ENCODE measurements at regions not wholly inside any gene's neighbourhood (a gene's known extent, or its start where the extent isn't known, plus 50 kb on each side); places are given as distances from the start of the nearest gene placed in this dataset.

DNA sequence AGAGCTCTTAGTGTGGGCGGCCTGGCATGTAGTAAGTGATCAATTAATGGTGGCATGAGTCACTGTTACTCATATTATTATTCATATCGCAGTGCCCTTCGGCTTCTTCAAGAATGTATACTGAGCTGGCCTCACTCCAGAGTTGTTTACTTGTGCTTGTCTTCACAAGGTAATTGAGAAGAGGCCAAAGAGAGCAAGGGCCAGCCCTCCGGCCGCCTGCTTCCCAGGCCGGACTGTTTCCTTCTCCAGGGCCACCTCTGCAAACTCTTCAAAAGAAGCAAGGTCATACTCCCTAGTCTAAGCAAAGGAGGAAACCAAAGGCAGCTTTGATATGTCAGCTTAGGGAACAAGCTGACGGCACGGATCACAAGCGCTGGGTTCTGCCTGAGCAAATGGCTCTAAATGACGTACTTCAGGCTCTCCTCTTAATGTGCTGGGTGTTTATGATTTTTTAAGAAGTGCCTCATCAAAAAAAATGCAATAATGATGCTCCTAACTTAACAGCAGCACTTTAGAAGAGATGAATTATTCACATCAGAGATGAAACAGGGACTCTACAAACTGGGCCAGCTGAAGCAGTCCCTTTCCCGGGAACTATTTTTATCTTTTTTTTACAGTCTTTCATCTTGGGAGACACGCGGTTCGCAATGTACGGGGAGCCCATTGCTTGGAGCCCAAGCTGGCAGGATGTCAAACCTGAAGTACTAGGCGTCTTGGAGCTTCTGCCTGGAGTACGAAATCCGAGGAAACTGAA lies 65.6 kb upstream of the DLK1 start:
- no peaks in the 10 kb centered on the region for H3K9me3 ChIP-seq (ENCODE audit: severe bottlenecking)
- TF ChIP-seq, protein P1, sequence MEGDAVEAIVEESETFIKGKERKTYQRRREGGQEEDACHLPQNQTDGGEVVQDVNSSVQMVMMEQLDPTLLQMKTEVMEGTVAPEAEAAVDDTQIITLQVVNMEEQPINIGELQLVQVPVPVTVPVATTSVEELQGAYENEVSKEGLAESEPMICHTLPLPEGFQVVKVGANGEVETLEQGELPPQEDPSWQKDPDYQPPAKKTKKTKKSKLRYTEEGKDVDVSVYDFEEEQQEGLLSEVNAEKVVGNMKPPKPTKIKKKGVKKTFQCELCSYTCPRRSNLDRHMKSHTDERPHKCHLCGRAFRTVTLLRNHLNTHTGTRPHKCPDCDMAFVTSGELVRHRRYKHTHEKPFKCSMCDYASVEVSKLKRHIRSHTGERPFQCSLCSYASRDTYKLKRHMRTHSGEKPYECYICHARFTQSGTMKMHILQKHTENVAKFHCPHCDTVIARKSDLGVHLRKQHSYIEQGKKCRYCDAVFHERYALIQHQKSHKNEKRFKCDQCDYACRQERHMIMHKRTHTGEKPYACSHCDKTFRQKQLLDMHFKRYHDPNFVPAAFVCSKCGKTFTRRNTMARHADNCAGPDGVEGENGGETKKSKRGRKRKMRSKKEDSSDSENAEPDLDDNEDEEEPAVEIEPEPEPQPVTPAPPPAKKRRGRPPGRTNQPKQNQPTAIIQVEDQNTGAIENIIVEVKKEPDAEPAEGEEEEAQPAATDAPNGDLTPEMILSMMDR (IDR thresholded peaks at IDR 0.05; ENCODE audit: poor library complexity, severe bottlenecking), result no peak
- DNase-seq (ENCODE audit: low spot score), result no peak

DNA sequence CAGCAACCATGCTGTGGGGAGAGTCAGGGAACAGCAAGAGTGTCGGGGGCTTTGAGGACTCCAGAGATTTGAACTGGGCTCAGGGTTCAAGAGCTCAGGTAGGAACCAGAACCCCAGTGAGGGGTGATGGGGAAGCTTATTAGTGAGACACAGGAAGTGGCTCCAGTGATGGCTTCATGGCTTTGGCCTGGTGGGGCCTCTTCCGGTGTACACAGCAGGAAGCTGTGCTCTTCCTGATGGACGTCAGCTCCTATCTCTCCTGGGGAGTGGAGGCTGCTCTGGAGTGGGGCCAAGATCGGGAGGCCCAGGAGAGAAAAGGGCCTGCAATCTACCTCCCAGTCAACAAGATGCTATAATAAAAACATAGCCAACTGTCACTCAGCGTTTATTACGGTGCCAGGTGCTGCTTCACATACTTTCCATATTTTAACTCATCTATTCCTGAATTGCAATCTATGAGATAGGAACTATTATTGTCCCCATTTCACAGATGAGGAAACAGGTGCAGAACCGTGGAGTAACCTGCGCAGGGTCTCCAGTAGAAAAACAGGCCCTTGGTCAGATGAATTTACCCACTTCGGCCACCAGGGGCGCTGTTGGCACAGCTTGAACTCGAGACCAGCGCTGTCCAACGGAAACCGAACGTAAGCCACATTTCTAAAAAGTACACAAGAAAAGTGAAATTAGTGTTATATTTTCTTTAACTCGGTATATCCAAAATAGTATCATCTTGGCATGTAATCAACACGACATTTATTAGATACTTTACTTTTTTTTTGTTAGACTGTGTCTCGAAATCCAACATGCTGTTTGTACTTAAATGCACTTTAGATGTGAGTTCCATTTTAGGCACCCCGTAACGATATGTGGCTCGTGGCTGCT lies 63.6 kb upstream of the DLK1 start:
- H3K36me3 ChIP-seq (ENCODE audit: low read depth), result no peaks in the 10 kb centered on the region
- H3K9me3 ChIP-seq (ENCODE audit: severe bottlenecking), result no peaks in the 10 kb centered on the region
- H3K4me1 ChIP-seq (ENCODE audit: insufficient read depth, poor library complexity, severe bottlenecking), result no peaks in the 10 kb centered on the region
- no peak for DNase-seq (ENCODE audit: low spot score)
- H3K27me3 ChIP-seq (ENCODE audit: insufficient read depth, poor library complexity, severe bottlenecking), result no peaks in the 10 kb centered on the region
- H3K4me3 ChIP-seq (ENCODE audit: severe bottlenecking), result no peak overlapping the region
- TF ChIP-seq, protein P1 (IDR thresholded peaks at IDR 0.05; ENCODE audit: poor library complexity, severe bottlenecking), result peak; percentile 99
- H3K27ac ChIP-seq (ENCODE audit: poor library complexity, severe bottlenecking), result no peak overlapping the region
- peak; percentile 38; the same call in 1 of the 3 replicates for ATAC-seq (ENCODE audit: low read depth)

More for the DNA sequence above, 65.6 kb upstream of the DLK1 start:
- Histone ChIP-seq H3K4me3 (ENCODE audit: severe bottlenecking) (no peak overlapping the region), H3K27ac (ENCODE audit: poor library complexity, severe bottlenecking) (no peak overlapping the region), H3K4me1 (ENCODE audit: insufficient read depth, poor library complexity, severe bottlenecking) (no peaks in the 10 kb centered on the region), H3K36me3 (ENCODE audit: low read depth) (no peaks in the 10 kb centered on the region), H3K27me3 (ENCODE audit: insufficient read depth, poor library complexity, severe bottlenecking) (no peaks in the 10 kb centered on the region)
- peak; percentile 32 for ATAC-seq (ENCODE audit: low read depth)

DNA sequence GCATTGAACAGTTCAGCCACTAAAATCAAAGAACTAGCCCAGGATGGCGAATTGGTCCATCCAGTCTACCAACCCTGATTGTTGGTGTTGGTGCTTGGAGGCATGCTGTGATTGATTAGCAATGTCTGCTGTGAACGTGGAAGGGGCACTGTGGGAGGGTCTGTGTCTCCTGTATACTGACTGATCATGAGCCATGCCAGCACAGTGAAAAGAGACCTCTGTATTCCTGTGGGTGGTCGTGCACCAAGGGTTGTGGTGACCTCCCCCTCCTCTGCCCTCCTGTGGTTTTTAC lies 63.0 kb upstream of the DLK1 start:
- no peaks in the 10 kb centered on the region for H3K36me3 ChIP-seq (ENCODE audit: low read depth)
- no peaks in the 10 kb centered on the region for H3K27me3 ChIP-seq (ENCODE audit: insufficient read depth, poor library complexity, severe bottlenecking)
- no peaks in the 10 kb centered on the region for H3K9me3 ChIP-seq (ENCODE audit: severe bottlenecking)
- no peak overlapping the region for H3K4me3 ChIP-seq (ENCODE audit: severe bottlenecking)
- H3K4me1 ChIP-seq (ENCODE audit: insufficient read depth, poor library complexity, severe bottlenecking), result no peaks in the 10 kb centered on the region
- TF ChIP-seq, protein P1 (IDR thresholded peaks at IDR 0.05; ENCODE audit: poor library complexity, severe bottlenecking), result no peak
- no peak for ATAC-seq (ENCODE audit: low read depth)
- H3K27ac ChIP-seq (ENCODE audit: poor library complexity, severe bottlenecking), result no peak overlapping the region
- DNase-seq (ENCODE audit: low spot score), result no peak

DNA sequence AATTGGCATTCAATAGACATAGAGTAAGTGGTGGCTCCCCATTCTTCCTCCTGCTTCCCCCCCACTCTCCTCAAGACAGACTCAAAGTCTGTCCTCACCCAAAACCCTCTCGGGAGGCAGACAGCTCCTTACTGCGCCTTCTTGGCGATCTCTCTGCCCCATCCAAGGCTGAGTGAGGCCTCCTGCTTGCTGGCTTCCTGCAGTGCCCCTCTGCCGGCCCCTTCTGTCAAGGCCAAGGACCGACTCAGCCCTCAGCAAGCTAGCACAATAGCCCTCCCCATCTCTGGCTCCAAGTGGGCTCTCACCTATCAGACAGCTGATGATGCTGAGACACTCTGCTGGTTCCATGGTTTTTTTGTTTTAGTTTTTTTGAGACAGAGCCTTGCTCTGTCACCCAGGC lies 62.5 kb upstream of the DLK1 start:
- Histone ChIP-seq H3K27me3 (ENCODE audit: insufficient read depth, poor library complexity, severe bottlenecking) (no peaks in the 10 kb centered on the region), H3K4me1 (ENCODE audit: insufficient read depth, poor library complexity, severe bottlenecking) (no peaks in the 10 kb centered on the region), H3K9me3 (ENCODE audit: severe bottlenecking) (no peaks in the 10 kb centered on the region), H3K36me3 (ENCODE audit: low read depth) (no peaks in the 10 kb centered on the region), H3K4me3 (ENCODE audit: severe bottlenecking) (no peak overlapping the region), H3K27ac (ENCODE audit: poor library complexity, severe bottlenecking) (no peak overlapping the region)
- ATAC-seq (ENCODE audit: low read depth) (no peak), DNase-seq (ENCODE audit: low spot score) (no peak)
- TF ChIP-seq, protein P1 (IDR thresholded peaks at IDR 0.05; ENCODE audit: poor library complexity, severe bottlenecking), result no peak
